Effector CD8-positive, alpha-beta T cell (primary cell): ENCODE measurements at regions not wholly inside any gene's neighbourhood (a gene's known extent, or its start where the extent isn't known, plus 50 kb on each side); places are given as distances from the start of the nearest gene placed in this dataset.
"Not testable (repeated sequence)": the region's sequence is repeated elsewhere in the genome, so short reads cannot be mapped to it uniquely, and the experiment has no call there.

Experiments
- DNase-seq: peaks from one replicate; lab custom pipeline; 2025; lab: John Stamatoyannopoulos, UW

- DNase-seq, result no peak
These were observed 471.4 kb upstream of the SLC10A2 start for GRCh38 chr13:103537616-103538015.

GRCh38 chr13:103531278-103531677 is 465.1 kb upstream of the SLC10A2 start:
- DNase-seq, result no peak

GRCh38 chr13:103528437-103528836 is 462.2 kb upstream of the SLC10A2 start:
- DNase-seq, result no peak

- DNase-seq, result no peak
These were observed 459.3 kb upstream of the SLC10A2 start for GRCh38 chr13:103525530-103525929.

- no peak for DNase-seq
These were observed 457.6 kb upstream of the SLC10A2 start for GRCh38 chr13:103523858-103524257.

GRCh38 chr13:103521532-103521931 is 455.3 kb upstream of the SLC10A2 start:
- DNase-seq, result no peak

GRCh38 chr13:103517768-103518102 is 451.5 kb upstream of the SLC10A2 start:
- DNase-seq, result no peak

GRCh38 chr13:103517066-103517767 is 451.0 kb upstream of the SLC10A2 start:
- DNase-seq, result no peak

- no peak for DNase-seq
These were observed 450.0 kb upstream of the SLC10A2 start for GRCh38 chr13:103516015-103516795.

GRCh38 chr13:103515410-103515809 is 449.2 kb upstream of the SLC10A2 start:
- no peak for DNase-seq

GRCh38 chr13:103514619-103515018 is 448.4 kb upstream of the SLC10A2 start:
- no peak for DNase-seq

- DNase-seq, result no peak
These were observed 448.0 kb upstream of the SLC10A2 start for GRCh38 chr13:103514188-103514587.

- no peak for DNase-seq
These were observed 443.9 kb upstream of the SLC10A2 start for GRCh38 chr13:103510007-103510535.

- no peak for DNase-seq
These were observed 431.2 kb upstream of the SLC10A2 start for GRCh38 chr13:103497404-103497803.

GRCh38 chr13:103487841-103488240 is 421.6 kb upstream of the SLC10A2 start:
- DNase-seq, result no peak

GRCh38 chr13:103473081-103473480 is 406.9 kb upstream of the SLC10A2 start:
- DNase-seq, result no peak

- DNase-seq, result no peak
These were observed 405.7 kb upstream of the SLC10A2 start for GRCh38 chr13:103471896-103472295.

- DNase-seq, result no peak
These were observed 403.6 kb upstream of the SLC10A2 start for GRCh38 chr13:103469771-103470170.

GRCh38 chr13:103466761-103467160 is 400.5 kb upstream of the SLC10A2 start:
- DNase-seq, result no peak

- not testable (repeated sequence) for DNase-seq
These were observed 394.0 kb upstream of the SLC10A2 start for GRCh38 chr13:103460246-103460645.

- DNase-seq, result not testable (repeated sequence)
These were observed 390.8 kb upstream of the SLC10A2 start for GRCh38 chr13:103457050-103457449.

GRCh38 chr13:103451656-103452055 is 385.4 kb upstream of the SLC10A2 start:
- no peak for DNase-seq

GRCh38 chr13:103443604-103444003 is 377.4 kb upstream of the SLC10A2 start:
- DNase-seq, result no peak
